HT-29 (cell line): ENCODE measurements at regions not wholly inside any gene's neighbourhood (a gene's known extent, or its start where the extent isn't known, plus 50 kb on each side); places are given as distances from the start of the nearest gene placed in this dataset.

Experiments used
- DNase-seq: peaks from one replicate; pipeline ENCODE4 v3.0.0-alpha.2; 2015; ENCODE audit warnings: low spot score

DNA sequence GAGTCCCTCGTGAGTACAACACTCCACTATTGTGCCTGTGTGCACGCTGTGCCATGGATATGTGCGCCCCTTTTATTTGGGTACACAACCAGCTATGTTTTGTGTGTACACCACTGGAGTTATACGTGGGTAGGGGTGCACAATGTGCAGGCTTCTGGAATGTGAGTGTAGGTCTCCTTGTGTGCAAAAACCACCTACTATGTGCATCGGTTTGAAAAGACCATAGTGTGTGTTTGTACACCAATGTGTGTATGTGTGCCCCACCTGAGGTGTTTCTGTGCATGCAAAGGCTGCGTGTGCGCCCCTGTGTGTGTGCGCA, 86.4 kb upstream of the ALDH1L1 start:
- DNase-seq = no peak

DNA sequence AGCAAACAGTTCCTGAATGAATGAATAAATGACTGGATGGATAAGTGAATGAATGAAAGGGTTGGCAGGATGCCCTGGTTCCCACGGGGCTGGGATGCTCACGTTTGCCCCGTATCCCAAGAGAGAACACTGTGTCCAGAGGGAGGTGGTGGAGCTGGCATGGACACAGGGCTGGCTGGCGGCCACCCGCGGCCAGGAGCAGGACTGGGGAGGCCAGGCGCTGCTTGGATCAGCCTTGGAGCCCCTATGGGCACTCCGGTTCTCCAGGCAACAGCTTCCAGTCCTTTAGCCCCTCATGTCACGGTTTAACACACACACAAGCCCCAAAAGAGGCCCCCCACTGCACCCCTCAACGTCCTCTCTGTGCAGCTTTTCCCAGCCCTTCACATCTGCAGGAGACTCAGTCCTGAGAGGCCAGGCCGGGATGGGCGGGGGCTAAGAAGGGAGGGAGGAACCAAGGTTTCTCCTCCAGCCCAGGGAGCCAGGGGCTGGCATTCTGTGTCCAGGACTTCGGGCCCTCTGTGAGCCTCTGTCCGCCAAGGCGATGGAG, 86.0 kb upstream of the ALDH1L1 start:
- DNase-seq = no peak

GRCh38 chr3:126264952-126265351, 84.6 kb upstream of the ALDH1L1 start:
- DNase-seq = peak; percentile 18

GRCh38 chr3:126264381-126264780, 84.0 kb upstream of the ALDH1L1 start:
- DNase-seq = no peak

- no peak for DNase-seq
Observed at GRCh38 chr3:126263971-126264370, 83.6 kb upstream of the ALDH1L1 start.

DNA sequence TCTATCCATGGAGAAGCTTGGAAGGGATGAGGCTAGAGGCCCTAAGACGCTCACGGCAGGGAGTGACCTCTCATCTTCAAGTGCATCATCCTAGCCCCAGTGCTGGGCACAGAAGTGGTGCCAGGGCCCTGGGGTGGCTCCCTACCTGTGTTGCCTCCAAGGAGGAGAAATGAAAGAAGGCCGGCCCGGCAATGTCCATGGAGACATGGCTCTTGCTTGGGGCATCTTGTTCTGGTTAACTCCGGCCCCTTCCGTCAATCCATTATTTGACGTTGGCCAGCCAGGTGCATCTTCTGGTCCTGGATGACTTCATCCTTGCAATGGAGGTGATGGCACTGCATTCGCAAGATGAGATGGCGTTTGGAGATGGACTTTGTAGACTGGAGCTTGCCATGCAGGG, 83.2 kb upstream of the ALDH1L1 start:
- DNase-seq = no peak

- DNase-seq = no peak
Observed at GRCh38 chr3:126262227-126262626, 81.8 kb upstream of the ALDH1L1 start.

DNA sequence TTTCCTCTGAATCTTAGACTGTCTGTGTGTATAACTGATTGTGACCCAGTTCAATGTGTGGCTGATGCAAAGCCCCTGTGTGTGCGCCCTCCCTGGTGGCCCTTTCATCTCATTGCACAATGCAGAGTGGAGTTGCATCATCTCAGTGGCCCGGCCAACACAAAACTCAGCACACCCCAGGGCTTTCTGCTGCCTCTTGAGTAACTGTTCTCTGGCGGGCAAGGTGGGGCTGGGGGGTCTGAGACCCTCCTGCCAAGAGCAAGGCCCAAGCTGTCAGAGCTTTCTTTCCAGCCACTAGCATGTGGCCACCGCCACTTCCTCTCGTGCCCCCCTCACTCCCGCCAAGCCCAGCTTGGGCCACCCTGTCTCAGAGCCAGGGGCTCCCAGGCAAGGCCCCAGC, 80.7 kb upstream of the ALDH1L1 start:
- no peak for DNase-seq

- peak; percentile 43 for DNase-seq
Observed at GRCh38 chr3:126259411-126260391, 79.3 kb upstream of the ALDH1L1 start.

- no peak for DNase-seq
Observed at GRCh38 chr3:126258670-126259069, 78.3 kb upstream of the ALDH1L1 start.

- DNase-seq = no peak
Observed at GRCh38 chr3:126257984-126258383, 77.6 kb upstream of the ALDH1L1 start.

DNA sequence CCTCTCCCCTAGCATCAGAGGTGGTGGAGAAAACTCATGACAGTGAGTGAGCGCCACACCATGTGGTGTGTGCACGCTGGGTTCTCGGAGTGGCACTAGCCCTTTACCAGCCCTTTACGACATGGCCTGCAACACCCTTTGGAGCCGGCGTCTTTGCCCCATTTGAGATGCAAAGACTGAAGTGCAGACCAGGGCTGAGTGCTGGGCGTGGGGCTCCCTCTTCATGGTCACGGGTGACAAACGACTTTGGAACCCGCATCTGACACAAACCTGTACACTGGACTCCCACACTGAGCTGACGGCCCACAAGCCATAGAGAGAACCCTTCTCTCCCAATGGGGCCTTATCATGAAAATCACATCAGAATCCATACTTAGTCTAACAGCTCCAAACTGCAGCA, 76.8 kb upstream of the ALDH1L1 start:
- no peak for DNase-seq

- DNase-seq = no peak
Observed at GRCh38 chr3:126256251-126256650, 75.9 kb upstream of the ALDH1L1 start.

GRCh38 chr3:126253072-126253471, 72.7 kb upstream of the ALDH1L1 start:
- DNase-seq = no peak

GRCh38 chr3:126252373-126252772, 72.0 kb upstream of the ALDH1L1 start:
- DNase-seq = no peak

- peak; percentile 32 for DNase-seq
Observed at GRCh38 chr3:126245811-126246727, 65.7 kb upstream of the ALDH1L1 start.
